HL-60 (cell line): ENCODE measurements at regions not wholly inside any gene's neighbourhood (a gene's known extent, or its start where the extent isn't known, plus 50 kb on each side); places are given as distances from the start of the nearest gene placed in this dataset.
A peak's percentile ranks its signal among the peaks of the same experiment; 100 is the strongest.

Experiments
- DNase-seq, 2 experiments: peaks; one replicate each; pipeline ENCODE4 v3.0.0-alpha.2; 2010 to 2020; ENCODE audit warnings: low read depth in 1 of 2, low spot score in 1 of 2
- H3K27ac ChIP-seq: fragments of 250-450 bp; sonication (Bioruptor Pico); replicated peaks from 2 replicates; pipeline ENCODE4 v1.5.1; 2020; ENCODE audit warnings: mild to moderate bottlenecking, moderate library complexity
- H3K27me3 ChIP-seq: fragments of 250-450 bp; sonication (Bioruptor Pico); 2 replicates; pipeline ENCODE4 v1.5.1; 2021; ENCODE audit warnings: mild to moderate bottlenecking, moderate library complexity; ENCODE audit not compliant: insufficient read depth, poor library complexity, severe bottlenecking
- H3K4me3 ChIP-seq: replicated peaks from 2 replicates; pipeline ENCODE4 v1.5.1; 2011; ENCODE audit warnings: mild to moderate bottlenecking, control low read depth, low read length; ENCODE audit not compliant: insufficient read depth
- CTCF ChIP-seq: IDR thresholded peaks from one replicate; pipeline ENCODE4 v1.5.1; 2011; ENCODE audit warnings: low read length, control low read depth, inconsistent platforms; ENCODE audit not compliant: insufficient read depth
- GABPA ChIP-seq: IDR thresholded peaks from 2 replicates; pipeline ENCODE4 v1.6.1; 2012; ENCODE audit warnings: low read depth
- POLR2AphosphoS5 ChIP-seq: IDR thresholded peaks from 2 replicates; pipeline ENCODE4 v1.6.1; 2012; ENCODE audit warnings: low read depth
- REST ChIP-seq: IDR thresholded peaks from 2 replicates; pipeline ENCODE4 v1.6.1; 2012; ENCODE audit warnings: low read depth; ENCODE audit not compliant: insufficient replicate concordance
- SPI1 ChIP-seq: IDR thresholded peaks from 2 replicates; pipeline ENCODE4 v1.6.1; 2012; ENCODE audit warnings: low read depth, mild to moderate bottlenecking, borderline replicate concordance

- TF ChIP-seq CTCF, result no peak
- no peak for TF ChIP-seq GABPA
- no peak for TF ChIP-seq POLR2AphosphoS5
- TF ChIP-seq REST, result no peak
- TF ChIP-seq SPI1, result no peak
- H3K27ac ChIP-seq, result no peak overlapping the region
Measured at GRCh38 chr13:55230570-55230908, 1910.2 kb upstream of the PRR20A start.

GRCh38 chr13:55234311-55234710 is 1906.4 kb upstream of the PRR20A start:
- TF ChIP-seq GABPA, result no peak
- TF ChIP-seq REST, result no peak
- no peak for TF ChIP-seq POLR2AphosphoS5
- no peak for TF ChIP-seq CTCF
- TF ChIP-seq SPI1, result no peak

More at GRCh38 chr13:55230570-55230908, 1910.2 kb upstream of the PRR20A start:
- no peak overlapping the region for H3K4me3 ChIP-seq
- no peaks in the 10 kb centered on the region for H3K27me3 ChIP-seq
- DNase-seq, result no peak

GRCh38 chr13:55245005-55245644 is 1895.6 kb upstream of the PRR20A start:
- H3K27ac ChIP-seq, result no peak overlapping the region
- H3K27me3 ChIP-seq, result no peaks in the 10 kb centered on the region
- TF ChIP-seq GABPA (no peak), SPI1 (peak; percentile 49; the same call in 1 of the 2 replicates), CTCF (peak; percentile 12), POLR2AphosphoS5 (no peak), REST (no peak)
- DNase-seq, result peak in 1 of 2 experiments; percentile 52
- no peak overlapping the region for H3K4me3 ChIP-seq

More at GRCh38 chr13:55234311-55234710, 1906.4 kb upstream of the PRR20A start:
- H3K27me3 ChIP-seq, result no peaks in the 10 kb centered on the region
- no peak overlapping the region for H3K27ac ChIP-seq
- no peak for DNase-seq
- H3K4me3 ChIP-seq, result no peak overlapping the region
